GM18909 (cell line): ENCODE measurements at regions not wholly inside any gene's neighbourhood (a gene's known extent, or its start where the extent isn't known, plus 50 kb on each side); places are given as distances from the start of the nearest gene placed in this dataset.

Experiments
- ATAC-seq: cut with Tn5 transposase; IDR thresholded peaks from one replicate; pipeline ENCODE4 v1.9.1; 2021; ENCODE audit warnings: mild to moderate bottlenecking; ENCODE audit not compliant: unreplicated experiment, poor library complexity

GRCh38 chr4:161238033-161238432 lies 925.8 kb downstream of the FSTL5 start:
- ATAC-seq, result no peak

GRCh38 chr4:161237495-161237894 lies 926.3 kb downstream of the FSTL5 start:
- no peak for ATAC-seq

- no peak for ATAC-seq
These were observed 938.5 kb downstream of the FSTL5 start for GRCh38 chr4:161225327-161225726.

- no peak for ATAC-seq
These were observed 940.9 kb downstream of the FSTL5 start for GRCh38 chr4:161222889-161223288.

DNA sequence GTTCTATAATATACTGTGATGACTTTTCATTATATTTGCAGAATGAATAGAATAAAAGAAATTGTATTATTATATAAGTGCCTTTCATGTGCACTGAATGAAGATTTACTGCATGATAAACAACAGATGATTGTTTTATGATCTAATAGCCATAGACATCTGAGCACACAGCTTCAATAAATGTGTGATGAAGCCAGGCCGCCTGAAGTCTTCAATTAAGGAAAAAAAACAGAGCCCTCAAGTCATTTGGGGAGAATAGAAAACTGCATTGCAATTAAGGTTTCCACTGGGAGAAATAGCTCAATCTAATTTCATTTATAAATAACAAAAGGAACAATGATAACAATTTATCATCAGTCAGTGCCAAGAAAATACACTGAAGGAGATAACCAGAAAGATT lies 955.2 kb downstream of the FSTL5 start:
- no peak for ATAC-seq

DNA sequence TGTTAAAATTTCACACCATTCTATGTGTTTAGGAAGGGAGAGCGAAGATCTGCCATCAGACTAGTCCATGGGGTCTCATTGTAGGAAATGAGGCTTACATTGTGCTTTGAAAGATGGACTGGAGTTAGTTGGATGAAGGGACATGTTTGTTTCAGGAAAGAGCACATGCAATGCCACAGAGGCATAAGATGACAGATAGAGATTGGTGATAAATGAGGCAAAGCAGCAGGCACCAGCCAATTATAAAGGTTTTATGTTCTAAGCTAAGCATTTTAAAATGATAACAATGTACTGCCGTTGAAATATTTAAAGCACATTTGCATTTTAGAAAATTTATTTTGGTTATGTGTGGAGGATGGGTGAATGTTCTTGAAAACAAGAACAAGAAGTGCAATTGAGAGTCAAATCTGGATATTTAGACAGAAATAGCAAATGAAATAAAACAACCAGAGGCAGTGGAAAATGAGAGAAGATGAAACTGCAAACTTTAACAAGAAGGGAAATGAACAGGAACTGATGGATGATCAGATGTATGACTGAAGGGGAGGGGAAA lies 957.2 kb downstream of the FSTL5 start:
- no peak for ATAC-seq

DNA sequence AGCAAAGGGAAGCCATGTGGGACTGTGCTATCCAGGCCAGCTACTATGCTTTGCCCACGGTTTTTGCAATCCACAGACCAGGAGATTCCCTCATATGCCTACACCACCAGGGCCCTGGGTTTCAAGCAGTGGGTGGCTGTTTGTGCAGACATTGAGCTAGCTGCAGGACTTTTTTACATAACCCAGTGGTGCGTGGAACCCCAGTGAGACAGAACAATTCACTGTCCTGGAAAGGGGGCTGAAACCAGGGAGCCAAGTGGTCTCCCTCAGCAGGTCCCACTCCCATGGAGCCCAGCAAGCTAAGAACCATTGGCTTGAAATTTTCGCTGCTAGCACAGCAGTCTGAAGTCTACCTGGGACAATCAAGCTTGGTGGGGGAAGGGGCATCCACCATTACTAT lies 959.9 kb downstream of the FSTL5 start:
- ATAC-seq, result no peak

- ATAC-seq, result no peak
These were observed 965.9 kb downstream of the FSTL5 start for GRCh38 chr4:161197912-161198311.

DNA sequence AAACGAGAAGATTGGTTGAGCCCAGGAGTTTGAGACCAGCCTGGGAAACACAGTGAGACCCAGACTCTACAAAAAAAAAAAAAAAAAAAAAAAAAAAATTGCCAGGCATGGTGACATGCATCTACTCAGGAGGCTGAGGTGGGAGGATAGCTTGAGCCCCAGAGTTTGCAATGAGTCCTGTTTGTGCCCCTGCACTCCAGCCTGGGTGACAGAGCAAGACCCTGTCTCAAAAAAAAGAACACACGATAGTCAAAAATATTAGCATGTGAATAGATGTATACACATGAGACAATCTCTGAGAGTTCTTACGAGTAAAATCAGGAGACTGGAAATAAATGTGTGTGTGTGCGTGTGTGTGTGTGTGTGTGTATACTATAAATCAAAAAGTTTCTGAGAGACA lies 966.3 kb downstream of the FSTL5 start:
- no peak for ATAC-seq

- ATAC-seq, result no peak
These were observed 974.3 kb downstream of the FSTL5 start for GRCh38 chr4:161189286-161190134.

GRCh38 chr4:161188578-161188977 lies 975.2 kb downstream of the FSTL5 start:
- ATAC-seq, result no peak

DNA sequence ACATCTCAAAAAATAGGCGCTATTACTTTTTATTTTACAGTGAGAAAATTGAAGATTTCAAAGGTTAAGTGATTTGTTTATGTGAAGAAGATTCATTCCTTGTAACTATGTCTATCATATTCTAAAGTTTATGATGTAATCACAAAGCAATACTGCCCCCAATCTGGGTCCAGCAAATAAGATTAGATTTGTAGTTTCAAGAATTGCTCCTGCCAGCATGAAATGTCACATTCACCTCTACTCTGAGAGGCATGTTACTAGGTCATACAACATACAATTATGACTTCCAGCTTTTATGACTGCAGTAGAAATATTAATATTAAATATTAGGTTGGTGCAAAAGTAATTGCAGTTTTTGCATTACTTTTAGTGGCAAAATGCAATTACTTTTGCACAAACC lies 976.2 kb downstream of the FSTL5 start:
- no peak for ATAC-seq

DNA sequence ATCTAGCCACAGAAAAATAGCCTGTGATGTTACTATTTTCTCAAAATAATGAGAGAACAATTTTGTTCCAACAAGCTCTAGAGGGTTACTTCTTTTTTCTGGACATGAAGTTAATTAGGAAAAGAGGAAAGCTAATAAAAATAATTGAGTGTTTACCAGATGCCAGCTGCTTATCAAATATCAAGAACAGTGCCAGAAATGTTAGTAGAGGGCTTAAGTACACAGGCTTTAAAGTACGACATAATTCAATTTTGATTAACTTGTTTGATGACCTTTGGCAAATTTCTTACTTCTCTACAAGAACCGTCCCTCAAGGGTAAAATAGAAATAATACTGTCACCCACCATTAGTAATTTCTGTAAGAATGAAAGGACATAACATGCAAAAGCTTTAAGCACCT lies 977.0 kb downstream of the FSTL5 start:
- ATAC-seq, result no peak

- ATAC-seq, result no peak
These were observed 977.8 kb downstream of the FSTL5 start for GRCh38 chr4:161186012-161186411.

GRCh38 chr4:161183729-161184128 lies 980.1 kb downstream of the FSTL5 start:
- no peak for ATAC-seq

- no peak for ATAC-seq
These were observed 980.9 kb downstream of the FSTL5 start for GRCh38 chr4:161182913-161183312.

DNA sequence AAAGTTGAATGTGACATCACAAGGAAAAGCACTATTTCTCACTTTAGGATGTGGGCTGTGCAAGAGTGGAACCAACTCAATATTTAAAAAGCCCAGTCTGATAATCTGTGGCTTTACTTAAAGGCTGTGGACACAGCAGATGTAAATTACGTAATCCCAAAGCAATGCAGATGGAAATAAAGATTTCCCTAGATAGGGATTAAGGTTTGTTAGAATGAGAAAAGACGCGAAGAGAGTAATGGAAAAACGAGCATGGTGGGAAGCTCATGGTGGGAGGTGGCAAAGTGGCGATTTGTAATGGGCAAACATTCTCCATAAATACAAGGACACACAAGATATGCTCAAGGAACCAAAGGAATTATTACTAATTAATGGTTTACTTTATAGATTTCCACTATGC lies 985.5 kb downstream of the FSTL5 start:
- ATAC-seq, result no peak

- no peak for ATAC-seq
These were observed 991.3 kb downstream of the FSTL5 start for GRCh38 chr4:161172396-161173026.

DNA sequence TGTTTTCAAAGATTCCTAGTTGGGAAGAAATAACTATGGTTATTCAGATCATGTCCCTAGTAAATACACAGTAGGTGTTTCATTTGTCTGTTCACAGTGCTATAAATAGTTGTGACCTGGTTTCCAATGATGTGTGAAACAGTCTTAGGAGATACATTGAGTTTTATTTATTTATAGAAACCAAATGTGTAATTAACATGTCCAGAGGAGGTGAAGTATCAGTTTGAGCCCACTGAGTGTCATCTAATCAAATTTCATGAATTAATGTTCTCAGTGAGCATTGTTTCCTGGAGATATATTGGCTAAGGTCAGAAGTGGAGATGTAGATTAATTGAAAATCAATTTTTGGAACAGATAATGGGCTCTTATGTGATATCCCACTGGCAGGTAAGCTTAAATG lies 996.3 kb downstream of the FSTL5 start:
- no peak for ATAC-seq

DNA sequence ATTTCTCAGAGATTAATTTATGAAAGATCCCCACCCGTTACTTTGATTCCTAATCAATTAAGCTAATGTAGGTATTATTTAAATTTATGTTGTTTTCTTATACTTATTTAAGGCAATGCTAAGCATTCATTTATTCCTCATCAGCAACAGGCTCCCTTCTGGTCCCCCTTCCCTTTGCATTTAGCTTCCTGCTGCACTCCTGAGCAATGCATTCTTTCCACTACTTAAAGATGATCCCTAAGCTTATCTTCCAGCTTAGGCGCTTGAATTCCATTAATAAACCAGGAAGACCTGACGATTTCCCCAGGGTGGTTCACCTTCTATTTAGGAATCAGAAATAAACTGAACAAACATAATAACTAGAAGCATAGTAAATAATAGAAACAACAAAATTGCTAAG lies 1003.1 kb downstream of the FSTL5 start:
- no peak for ATAC-seq

- no peak for ATAC-seq
These were observed 1015.7 kb downstream of the FSTL5 start for GRCh38 chr4:161148051-161148450.

GRCh38 chr4:161143375-161143774 lies 1020.4 kb downstream of the FSTL5 start:
- ATAC-seq, result no peak
